Activated CD8-positive, alpha-beta memory T cell treated with anti-CD3 and anti-CD28 coated beads, Interleukin-2, amount 10 ng/mL, durations not matched to agents 7 days and 5 days (primary cell): ENCODE measurements at regions not wholly inside any gene's neighbourhood (a gene's known extent, or its start where the extent isn't known, plus 50 kb on each side); places are given as distances from the start of the nearest gene placed in this dataset.

ENCODE experiments used
- ATAC-seq: fragments of 150-1000 bp; cut with Tn5 transposase; one replicate; pipeline ENCODE4 v1.10.0; 2021; ENCODE audit warnings: moderate library complexity
- CTCF ChIA-PET: fragments of 350-600 bp; sonication (Branson Sonifier 250); formaldehyde crosslinking; loops from one replicate; lab custom pipeline; 2021; ENCODE audit warnings: antibody characterized with exemption; lab: Charles Lee
- DNase-seq: peaks from one replicate; pipeline ENCODE4 v3.0.0-alpha.2; 2020
- H3K27ac Mint-ChIP-seq: one replicate; pipeline ENCODE4 v1.8.0; 2021; ENCODE audit warnings: mild to moderate bottlenecking, mixed read lengths
- H3K27me3 Mint-ChIP-seq: one replicate; pipeline ENCODE4 v1.8.0; 2021; ENCODE audit warnings: mixed read lengths
- H3K36me3 Mint-ChIP-seq: one replicate; pipeline ENCODE4 v1.8.0; 2021; ENCODE audit warnings: mild to moderate bottlenecking, mixed read lengths
- H3K4me1 Mint-ChIP-seq: one replicate; pipeline ENCODE4 v1.8.0; 2021; ENCODE audit warnings: mixed read lengths
- H3K4me3 Mint-ChIP-seq: one replicate; pipeline ENCODE4 v1.8.0; 2021; ENCODE audit warnings: mild to moderate bottlenecking, moderate library complexity, mixed read lengths
- H3K9me3 Mint-ChIP-seq: one replicate; pipeline ENCODE4 v1.8.0; 2022; ENCODE audit warnings: low read depth, mixed read lengths

DNA sequence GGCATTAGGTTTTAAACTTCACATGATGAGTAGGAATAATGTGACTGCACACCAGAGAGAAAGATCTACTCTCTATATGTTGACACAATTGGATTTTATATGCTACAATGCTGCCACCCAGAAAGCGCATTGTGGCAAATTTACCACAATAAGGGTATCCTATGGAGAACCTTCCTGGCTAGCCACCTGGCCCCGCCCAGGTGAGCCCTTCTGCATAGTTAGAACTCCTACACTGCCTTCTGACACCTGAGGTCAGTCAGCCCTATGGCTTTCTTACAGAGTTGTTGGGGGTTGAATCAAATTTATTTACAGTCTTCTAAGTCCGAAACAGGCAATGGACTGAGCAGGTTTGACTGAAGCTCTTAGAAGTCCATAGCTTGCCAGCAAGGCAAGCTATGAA lies 153.8 kb upstream of the S100G start:
- Mint-ChIP-seq H3K4me3 (no peak overlapping the region), H3K36me3 (no peaks in the 10 kb centered on the region), H3K27me3 (peaks cover 6% of the 10 kb centered on the region), H3K4me1 (no peaks in the 10 kb centered on the region), H3K27ac (no peak overlapping the region), H3K9me3 (no peaks in the 10 kb centered on the region)
- no peak for ATAC-seq
- CTCF ChIA-PET: no interaction called here
- DNase-seq: no peak

DNA sequence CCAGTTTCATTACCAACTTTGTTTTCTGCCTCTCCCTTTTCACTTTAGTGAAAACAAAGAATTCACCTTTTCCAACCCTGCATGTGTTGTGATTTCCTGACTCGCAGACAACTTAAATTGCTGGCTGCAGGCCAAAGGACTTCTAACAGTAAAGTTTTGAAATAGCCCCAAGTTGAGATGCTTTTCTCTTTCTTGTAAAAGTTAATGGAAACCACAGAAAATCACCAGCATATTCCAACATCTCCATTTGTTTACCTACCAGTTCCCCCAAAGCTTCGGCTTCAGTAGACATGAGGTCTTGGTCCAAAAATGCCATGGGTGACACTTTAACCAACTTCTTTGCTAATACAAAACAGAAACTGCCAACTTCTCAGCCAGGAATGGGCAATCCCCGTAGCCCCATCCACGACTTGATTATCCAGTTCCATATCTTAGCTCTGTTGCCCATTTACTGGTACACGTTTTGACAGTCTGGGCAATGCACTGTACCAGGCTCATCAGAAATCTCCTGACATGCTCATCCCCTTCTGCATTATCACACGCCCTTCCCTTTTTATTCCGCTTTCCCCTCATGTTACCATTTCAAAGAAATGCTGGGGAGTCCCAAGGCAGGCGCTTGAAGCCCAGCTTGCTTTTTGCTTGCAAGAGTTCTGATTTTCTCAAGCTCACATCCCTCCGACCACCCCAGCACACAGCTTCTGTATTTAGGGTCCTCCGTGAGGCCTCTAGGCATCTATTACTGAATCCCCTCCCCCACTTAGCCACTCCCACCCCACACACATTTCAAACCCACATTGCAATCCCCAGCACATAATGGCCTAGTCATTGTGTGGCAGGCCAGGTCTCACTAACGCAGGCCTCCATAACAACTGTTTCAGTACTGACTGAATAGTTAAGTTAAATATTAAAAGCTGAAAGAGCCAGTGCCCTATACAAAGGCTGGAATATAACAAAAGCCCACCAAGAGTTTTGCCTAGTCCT lies 137.9 kb upstream of the S100G start:
- H3K36me3 Mint-ChIP-seq: no peaks in the 10 kb centered on the region
- no peak overlapping the region for H3K27ac Mint-ChIP-seq
- H3K9me3 Mint-ChIP-seq: no peaks in the 10 kb centered on the region
- CTCF ChIA-PET: no interaction called here
- ATAC-seq (no peak), DNase-seq (no peak)
- no peaks in the 10 kb centered on the region for H3K4me1 Mint-ChIP-seq
- no peak overlapping the region for H3K4me3 Mint-ChIP-seq
- no peaks in the 10 kb centered on the region for H3K27me3 Mint-ChIP-seq

DNA sequence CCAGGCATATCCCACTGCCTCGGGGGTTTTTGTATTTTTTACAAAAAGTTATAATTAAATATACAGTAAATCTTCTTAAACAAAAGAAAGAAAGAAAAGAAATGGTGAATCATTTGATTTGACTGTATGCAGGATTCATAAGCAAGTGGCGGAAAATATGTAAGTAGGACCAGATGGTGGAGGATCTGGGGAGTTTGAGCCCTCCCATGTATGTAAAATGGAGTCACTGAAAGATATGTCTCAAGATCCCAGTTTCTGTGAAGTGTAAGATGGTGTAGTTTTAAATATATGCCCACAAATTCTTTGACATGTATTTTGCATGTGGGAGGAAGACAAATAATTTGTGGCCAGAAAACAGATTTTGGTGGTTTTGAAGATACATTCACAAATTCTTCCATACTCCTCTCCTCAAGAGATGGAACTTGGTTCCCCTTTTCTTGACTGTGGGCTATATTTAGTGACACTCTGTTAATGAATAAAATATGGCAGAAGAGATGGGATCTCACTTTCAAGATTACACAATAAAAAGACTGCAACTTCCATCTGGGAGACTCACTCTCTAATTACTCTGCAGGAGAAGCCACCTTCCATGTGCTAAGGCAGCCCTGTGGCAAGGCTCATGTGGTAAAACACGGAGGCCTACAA lies 133.6 kb upstream of the S100G start:
- Mint-ChIP-seq H3K4me1 (no peaks in the 10 kb centered on the region), H3K4me3 (no peak overlapping the region), H3K27me3 (no peaks in the 10 kb centered on the region), H3K9me3 (no peaks in the 10 kb centered on the region), H3K36me3 (no peaks in the 10 kb centered on the region), H3K27ac (no peak overlapping the region)
- DNase-seq (no peak), ATAC-seq (no peak)
- CTCF ChIA-PET: no interaction called here

DNA sequence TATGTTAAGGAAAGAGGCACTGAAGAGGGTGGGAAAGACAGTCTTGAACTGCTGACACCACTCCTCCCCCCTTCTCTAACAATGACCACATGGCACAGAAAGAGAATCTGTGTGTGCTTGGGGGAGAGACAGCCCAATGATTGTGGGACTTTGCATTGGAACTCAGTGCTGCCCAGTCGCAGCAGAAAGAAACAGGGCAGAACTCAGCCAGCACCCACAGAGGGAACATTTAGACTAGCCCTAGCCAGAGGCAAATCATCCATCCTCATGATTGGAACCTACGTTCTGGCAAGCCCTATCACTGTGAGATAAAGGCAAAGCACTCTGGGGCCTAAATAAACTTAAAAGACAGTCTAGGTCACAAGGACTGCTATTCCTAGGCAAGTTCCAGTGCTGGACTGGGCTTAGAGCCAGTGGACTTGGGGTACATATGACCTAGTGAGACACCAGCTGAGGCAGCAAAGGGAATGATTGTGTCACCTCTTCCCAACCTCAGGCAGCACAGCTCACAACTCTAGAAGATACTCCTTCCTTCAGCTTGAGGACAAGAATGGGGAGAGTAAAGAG lies 132.8 kb upstream of the S100G start:
- CTCF ChIA-PET: no interaction called here
- Mint-ChIP-seq H3K27me3 (no peaks in the 10 kb centered on the region), H3K4me1 (no peaks in the 10 kb centered on the region), H3K4me3 (no peak overlapping the region), H3K36me3 (no peaks in the 10 kb centered on the region), H3K9me3 (no peaks in the 10 kb centered on the region), H3K27ac (no peak overlapping the region)
- ATAC-seq (no peak), DNase-seq (no peak)

DNA sequence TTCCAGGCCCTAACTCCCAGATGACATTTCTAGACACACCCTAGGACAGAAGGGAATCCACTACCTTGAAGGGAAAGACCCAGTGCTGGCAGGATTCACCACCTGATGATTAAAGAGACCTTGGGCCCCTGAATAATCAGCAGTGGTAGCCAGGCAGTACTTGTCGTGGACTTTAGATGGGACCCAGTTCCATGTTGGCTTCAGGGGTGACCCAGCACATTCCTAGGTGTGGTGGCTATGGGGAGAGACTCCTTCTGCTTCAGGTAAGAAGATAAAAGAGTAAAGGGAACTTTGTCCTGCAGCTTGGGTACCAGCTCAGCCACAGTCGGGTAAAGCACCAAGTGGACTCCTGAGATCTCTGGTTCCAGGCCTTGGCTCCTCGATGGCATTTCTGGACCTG lies 131.8 kb upstream of the S100G start:
- CTCF ChIA-PET: no interaction called here
- no peaks in the 10 kb centered on the region for H3K36me3 Mint-ChIP-seq
- H3K27ac Mint-ChIP-seq: no peak overlapping the region
- H3K4me1 Mint-ChIP-seq: no peaks in the 10 kb centered on the region
- DNase-seq (no peak), ATAC-seq (no peak)
- H3K4me3 Mint-ChIP-seq: no peak overlapping the region
- no peaks in the 10 kb centered on the region for H3K9me3 Mint-ChIP-seq
- H3K27me3 Mint-ChIP-seq: no peaks in the 10 kb centered on the region

DNA sequence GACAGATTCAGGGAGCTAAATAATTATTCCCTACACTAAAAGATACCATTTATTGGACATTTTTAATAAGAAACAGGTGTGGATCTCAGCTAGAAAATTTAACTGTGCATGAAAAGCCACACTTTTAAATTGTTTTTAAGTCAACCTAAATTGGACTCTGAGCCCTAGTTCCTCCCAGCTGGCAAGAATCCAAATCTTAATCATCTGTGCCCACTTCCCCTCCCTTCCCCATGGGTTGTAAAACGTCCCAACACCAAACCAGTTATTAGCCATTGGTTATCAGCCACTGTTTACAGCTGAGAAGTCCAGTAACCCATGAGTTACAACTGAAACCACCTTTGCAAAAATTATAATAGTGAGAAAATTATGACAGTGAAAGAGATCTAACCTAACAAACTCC lies 125.6 kb upstream of the S100G start:
- no peak overlapping the region for H3K4me3 Mint-ChIP-seq
- H3K4me1 Mint-ChIP-seq: peaks cover 15% of the 10 kb centered on the region
- H3K27ac Mint-ChIP-seq: no peak overlapping the region
- no peak for ATAC-seq
- no peak for DNase-seq
- no peaks in the 10 kb centered on the region for H3K27me3 Mint-ChIP-seq
- peaks cover 3% of the 10 kb centered on the region for H3K36me3 Mint-ChIP-seq
- H3K9me3 Mint-ChIP-seq: peaks cover 4% of the 10 kb centered on the region
- CTCF ChIA-PET: no interaction called here

DNA sequence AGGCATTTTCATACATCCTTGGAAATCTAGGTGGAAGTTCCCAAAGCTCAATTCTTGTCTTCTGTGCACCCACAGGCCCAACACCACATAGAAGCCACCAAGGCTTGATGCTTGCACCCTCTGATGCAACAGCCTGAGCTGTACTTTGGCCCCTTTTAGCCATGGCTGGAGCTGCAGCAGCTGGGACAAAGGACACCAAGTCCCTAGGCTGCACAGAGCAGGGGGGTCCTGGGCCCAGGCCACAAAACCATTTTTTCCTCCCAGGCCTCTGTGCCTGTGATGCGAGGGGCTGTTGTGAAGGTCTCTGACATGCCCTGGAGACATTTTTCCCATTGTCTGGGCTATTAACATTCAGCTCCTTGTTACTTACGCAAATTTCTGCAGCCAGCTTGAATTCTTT lies 124.0 kb upstream of the S100G start:
- DNase-seq (no peak), ATAC-seq (no peak)
- CTCF ChIA-PET: no interaction called here
- Mint-ChIP-seq H3K36me3 (peaks cover 5% of the 10 kb centered on the region), H3K27ac (no peak overlapping the region), H3K4me1 (peaks cover 21% of the 10 kb centered on the region), H3K9me3 (peaks cover 4% of the 10 kb centered on the region), H3K27me3 (no peaks in the 10 kb centered on the region), H3K4me3 (no peak overlapping the region)

DNA sequence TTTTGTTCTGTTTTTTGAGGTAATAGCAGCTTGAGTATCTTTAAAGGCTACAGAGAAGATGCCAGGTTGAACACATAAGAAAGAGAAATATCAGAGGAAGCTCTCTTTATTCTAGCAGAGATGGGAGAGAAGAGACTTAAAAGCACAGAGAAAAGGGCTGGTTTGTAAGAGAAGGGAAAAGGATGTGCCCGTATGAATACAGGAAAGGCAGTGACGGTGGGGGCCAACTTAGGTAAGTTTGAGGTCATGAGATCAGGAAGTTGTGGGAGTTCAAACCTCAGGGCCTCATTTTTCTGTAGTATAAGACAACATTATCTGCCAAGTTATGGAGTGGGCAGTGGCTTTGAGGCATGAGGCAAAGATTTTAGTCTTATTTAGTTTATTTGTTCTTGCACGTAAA lies 121.3 kb upstream of the S100G start:
- no peak overlapping the region for H3K4me3 Mint-ChIP-seq
- peaks cover 4% of the 10 kb centered on the region for H3K9me3 Mint-ChIP-seq
- CTCF ChIA-PET: no interaction called here

More for the DNA sequence above, 121.3 kb upstream of the S100G start:
- Mint-ChIP-seq H3K36me3 (peaks cover 5% of the 10 kb centered on the region), H3K27me3 (no peaks in the 10 kb centered on the region), H3K4me1 (peaks cover 21% of the 10 kb centered on the region), H3K27ac (peak overlapping the region; percentile 69)
- peak; percentile 61 for ATAC-seq
- peak; percentile 50 for DNase-seq
